DND-41 (cell line): ENCODE measurements at regions not wholly inside any gene's neighbourhood (a gene's known extent, or its start where the extent isn't known, plus 50 kb on each side); places are given as distances from the start of the nearest gene placed in this dataset.
"Not testable (repeated sequence)": the region's sequence is repeated elsewhere in the genome, so short reads cannot be mapped to it uniquely, and the experiment has no call there.

ENCODE experiments used
- CTCF ChIP-seq: IDR thresholded peaks from 2 replicates; pipeline ENCODE4 v1.5.1; 2012; ENCODE audit warnings: borderline replicate concordance, low read length, moderate library complexity, mild to moderate bottlenecking; ENCODE audit not compliant: poor library complexity, severe bottlenecking; ENCODE audit errors: extremely low read depth
- EZH2 ChIP-seq: IDR thresholded peaks from 3 replicates; pipeline ENCODE4 v1.6.1; 2012; ENCODE audit warnings: borderline replicate concordance, low read depth, mild to moderate bottlenecking, moderate library complexity, low read length, inconsistent platforms; ENCODE audit not compliant: severe bottlenecking

DNA sequence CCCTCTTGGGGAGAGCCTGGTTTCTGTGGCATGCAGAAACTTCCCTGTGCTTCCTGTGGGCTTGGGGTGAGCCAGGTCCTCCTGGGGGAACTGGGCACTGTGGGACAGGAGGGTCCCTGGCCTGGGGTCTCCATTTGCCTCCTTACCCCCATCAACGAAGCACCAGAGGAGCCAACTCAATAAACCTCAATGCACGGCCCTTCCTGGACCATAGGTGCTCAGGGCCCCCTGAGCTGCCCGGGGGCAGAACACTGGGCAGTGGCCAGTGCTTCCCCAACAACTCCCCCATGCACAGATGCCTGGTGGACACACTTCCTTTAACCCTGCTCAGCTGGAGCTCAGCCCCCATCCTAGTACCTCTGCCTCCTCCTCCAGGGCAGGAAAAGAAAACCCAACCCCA, 214.7 kb downstream of the POTEG start:
- not testable (repeated sequence) for TF ChIP-seq EZH2, CTCF
